Umbilical cord (tissue), 1 donor: ENCODE measurements at regions not wholly inside any gene's neighbourhood (a gene's known extent, or its start where the extent isn't known, plus 50 kb on each side); places are given as distances from the start of the nearest gene placed in this dataset.

Experiments used
- DNase-seq: peaks from one replicate; pipeline ENCODE4 v3.0.0-alpha.2; 2015; ENCODE audit warnings: low spot score

DNA sequence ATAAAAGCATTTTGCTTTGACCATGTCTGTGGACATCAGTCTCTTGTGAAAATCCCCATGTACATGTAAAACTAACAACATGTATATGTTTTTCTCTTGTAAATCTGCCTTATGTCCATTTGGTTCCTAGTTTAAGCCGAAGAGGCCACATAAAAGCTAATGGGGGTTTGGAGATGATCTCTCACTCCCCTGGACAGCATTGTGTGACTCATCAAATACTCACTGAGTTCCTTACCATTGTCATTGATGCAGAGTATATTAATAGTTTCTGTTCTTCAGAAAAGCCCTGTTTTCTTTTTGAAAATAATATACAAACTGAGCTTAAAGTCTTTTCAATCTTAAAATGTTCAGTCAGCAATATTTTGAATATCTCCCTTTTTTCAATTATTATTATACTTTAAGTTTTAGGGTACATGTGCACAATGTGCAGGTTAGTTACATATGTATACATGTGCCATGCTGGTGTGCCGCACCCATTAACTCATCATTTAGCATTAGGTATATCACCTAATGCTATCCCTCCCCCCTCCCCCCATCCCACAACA, 536.7 kb upstream of the HTR2A start:
- DNase-seq, result no peak

DNA sequence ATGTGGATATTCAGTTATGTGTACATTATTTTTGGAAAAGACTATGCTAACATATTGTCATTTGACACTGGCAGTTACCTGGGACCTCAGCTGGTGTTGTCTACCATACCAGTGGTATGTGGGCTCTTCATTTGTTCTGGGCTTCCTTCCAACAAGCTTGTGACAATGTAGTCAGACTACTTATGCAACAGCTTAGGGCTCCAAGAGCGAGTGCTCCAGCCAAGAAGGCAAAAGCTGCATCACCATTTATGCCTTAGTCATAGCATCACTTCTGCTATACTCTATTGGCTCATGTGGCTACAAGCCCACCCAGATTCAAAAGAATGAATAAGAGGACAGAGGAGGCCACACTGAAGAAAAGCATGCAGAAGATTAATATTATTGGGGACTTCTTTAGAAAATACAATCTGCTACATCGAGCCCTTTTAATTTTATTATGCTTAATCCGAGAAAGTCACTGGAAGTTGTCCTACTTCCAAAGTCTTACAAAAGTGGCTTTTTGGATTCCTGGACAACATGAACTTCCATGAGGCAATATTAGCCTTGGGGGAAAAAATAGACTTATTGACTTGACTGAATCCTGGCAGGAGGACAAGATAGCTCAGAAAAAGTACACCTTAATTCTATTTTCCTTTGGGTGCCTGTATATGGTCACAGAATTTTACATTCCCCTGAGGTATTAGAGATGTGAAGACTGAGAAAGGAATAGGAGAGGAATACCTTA, 529.4 kb upstream of the HTR2A start:
- no peak for DNase-seq

DNA sequence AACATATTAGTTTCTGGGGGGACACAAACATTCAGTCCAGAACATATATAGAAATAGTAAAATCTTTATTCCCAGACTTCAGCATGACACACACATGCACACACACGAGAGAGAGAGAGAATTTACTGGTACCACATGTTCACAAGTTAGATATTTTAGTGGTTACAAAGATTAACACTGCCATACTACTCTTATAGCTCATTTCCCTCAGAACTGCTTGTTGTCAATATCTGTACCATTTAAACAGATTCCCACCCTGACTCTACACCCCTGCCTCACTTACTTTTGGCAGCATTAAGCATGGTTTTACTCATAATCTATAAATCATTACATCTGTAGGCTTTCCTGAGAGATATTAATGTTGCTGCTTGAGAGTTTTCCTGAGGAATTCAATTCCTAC, 524.7 kb upstream of the HTR2A start:
- DNase-seq, result no peak

DNA sequence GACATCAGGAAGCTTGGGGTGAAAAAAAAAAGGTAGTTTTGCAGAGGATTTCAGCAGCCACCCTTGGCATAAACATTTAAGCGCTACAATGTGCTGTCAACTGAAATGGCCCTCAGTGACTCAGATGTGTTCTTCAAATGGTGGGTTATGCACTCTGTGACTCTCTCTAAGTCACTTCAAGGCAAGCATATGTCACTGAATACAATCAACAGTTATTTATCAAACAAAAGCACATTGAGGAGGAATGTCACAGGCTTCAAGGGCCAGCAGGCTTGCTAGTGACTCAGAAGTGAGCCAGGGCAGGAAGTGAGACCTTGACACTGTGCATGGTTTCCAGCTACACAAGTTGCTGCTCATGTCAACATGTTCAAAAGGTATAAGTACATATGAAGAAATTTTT, 523.7 kb upstream of the HTR2A start:
- DNase-seq, result no peak

DNA sequence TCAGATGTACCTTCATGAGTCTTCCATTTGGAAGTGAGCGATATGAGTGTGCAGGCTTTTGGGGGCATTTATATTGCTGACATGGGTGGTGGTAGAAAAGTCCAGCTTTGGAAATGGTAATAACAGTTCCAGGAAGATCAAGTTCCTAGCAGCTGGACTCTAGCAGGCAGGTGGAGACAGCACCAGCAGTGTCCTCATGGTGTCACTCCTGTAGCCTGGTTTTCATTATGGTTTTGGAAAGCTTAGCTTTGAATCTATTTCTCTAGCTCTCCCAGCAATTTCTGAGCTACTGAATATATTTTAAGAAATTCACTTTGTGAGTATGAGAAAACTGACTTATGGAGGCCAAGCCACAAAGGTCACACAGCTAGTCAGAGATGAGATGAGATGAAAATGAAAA, 523.2 kb upstream of the HTR2A start:
- no peak for DNase-seq

DNA sequence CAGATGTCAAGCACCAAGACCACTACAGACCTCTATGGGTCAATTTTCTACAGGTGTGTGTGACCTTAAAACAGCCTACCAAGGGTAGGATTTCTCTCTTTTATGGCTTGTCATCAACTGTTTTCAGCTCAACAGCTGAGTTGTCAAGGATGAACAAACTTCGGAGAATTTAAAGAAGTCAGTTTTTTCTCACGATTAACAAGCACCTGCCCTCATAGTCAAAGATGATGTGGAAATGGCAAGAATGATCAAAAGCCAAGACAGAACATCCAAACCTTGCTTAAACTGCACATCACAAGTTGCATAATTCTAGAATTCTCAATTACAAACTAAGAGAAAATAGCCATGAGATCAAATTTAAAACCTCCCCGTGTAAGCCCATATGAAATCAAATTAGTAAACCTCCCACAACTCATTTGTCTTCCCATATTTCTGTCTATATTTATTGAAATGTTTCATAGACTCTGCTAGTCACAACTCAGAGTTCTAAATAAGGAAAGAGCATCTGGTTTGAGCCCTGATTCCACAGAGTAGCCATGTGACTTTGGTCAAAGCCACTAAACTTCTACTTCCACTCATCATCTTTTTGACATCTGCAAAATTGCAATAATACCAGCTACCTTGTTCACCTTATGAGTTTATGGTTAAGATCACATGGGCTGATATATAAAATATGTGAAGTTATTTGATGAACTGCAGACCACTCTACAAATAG, 521.5 kb upstream of the HTR2A start:
- no peak for DNase-seq

DNA sequence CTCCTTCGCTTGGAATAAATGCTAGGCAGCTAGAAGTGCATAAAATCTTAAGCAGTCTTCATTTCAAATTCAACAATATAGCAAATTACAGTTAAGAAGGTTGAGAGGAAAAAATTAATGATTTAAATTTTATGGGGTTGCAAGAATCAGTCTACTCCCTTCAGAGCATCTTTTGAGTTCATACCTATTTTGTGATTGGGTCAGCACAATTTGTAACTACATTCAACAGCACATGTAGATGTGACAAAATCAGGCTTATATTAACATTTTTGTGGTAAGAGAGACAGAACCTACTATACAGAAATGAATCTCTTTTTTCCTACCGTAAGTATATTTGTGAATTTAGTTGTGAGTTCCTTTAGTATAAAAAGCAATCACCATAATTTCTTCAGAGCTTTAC, 520.6 kb upstream of the HTR2A start:
- no peak for DNase-seq

DNA sequence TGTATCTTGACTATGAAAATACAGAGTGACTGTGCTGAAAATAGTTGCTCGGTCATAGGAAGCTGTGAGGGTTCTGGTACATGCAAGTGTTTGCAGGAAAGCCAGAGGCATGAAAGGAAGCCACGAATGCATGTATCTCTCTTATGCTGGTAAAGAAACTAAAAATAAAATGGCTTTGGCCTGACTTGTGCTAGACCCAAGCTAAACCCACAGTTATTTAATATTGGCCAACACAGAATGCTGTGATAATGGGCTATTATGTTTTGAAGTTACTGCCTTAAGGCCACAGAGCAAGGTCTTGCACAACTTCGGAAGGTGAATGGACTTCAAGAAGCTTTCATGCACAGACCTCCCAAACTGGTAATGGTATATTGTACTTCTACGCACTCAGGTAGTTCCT, 518.2 kb upstream of the HTR2A start:
- DNase-seq, result peak; percentile 36

DNA sequence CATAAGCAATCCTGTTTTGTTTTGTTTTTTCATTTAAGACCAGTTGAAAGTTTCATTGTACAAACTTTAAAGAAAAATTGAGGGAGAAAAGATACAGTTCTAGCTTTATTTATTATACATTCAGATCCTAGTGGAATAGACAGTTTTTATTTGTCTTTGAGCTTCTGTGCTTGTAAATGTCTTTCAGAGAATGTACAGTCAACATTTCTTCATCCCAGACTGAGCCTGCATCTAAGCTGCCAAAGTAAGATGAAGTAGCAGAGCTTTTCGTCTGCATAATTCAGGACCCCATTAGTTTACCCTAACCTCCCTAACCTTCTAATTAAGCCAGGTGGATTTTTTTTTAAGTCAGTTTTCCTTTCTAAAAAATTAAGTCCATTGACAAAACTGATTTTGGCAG, 516.7 kb upstream of the HTR2A start:
- peak; percentile 90 for DNase-seq

DNA sequence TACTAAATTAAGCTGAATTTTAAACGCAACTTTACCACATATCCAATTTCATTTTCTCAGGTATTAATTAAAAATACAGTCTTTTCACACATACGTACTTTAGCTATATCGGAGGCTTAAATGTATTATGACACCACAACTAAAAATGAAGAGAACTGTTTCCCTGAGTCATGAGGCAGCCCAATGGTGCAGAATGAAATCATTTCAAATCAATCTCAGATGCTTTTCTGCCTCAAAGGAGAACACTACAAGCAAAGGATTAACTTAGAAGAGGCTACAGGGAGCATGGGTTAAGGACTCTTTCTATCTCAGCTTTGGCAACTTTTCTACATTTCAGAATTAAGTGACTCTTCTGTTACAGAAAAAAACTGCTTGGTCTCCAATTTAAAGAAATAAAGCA, 516.3 kb upstream of the HTR2A start:
- peak; percentile 76 for DNase-seq

DNA sequence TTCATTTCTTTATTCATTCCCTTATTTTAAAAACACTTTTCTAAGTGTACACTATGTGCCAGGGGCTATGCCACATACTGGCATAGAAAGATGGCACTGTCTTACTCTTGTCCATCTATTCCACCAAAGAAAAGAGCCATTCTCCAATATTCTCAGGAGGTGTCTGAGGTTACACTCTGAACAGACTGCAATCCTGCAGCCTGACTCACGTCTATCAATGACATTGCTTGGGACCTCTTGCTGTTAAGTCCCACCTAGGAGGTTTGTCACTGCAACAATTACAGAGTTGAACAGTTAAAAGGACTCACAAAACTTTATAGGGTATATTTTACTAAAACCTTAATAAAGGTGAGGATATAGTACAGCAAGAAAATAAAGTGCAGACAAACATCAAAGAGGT, 512.9 kb upstream of the HTR2A start:
- no peak for DNase-seq

DNA sequence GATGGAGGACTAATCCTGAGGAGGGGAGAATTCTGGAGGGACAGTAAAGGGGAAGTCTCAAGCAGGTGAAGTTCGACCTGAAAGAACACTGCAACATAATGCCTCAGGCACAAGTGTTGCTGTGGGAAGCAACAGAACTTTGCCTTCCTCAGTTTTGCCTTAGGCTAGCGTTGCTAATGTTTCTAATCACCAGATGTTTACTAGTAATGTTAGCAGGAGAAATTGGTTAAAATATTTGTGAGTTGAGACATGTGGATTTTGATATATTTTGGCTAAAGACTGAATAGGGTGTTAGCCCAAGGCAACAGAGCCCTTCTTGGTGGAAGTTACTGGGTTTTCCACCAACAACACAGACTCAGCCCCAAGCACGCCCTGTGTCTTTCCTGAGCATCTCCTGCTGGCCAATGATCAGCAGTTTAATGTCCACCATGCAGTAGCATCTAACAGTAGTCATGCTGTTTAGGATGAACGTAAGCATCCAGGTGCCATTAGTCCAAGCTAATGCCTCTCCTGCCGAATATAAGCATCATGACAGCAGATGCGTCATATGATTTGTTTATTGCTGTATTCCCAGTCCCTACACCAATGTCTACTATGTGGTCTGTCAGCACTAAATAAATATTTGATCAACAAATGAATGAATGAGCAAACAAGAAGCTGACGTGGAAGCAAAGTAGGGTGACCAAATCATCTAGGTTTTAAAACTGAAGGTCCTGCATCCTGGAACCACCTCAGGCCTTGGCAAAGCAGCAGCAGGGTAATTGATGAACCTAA, 511.9 kb upstream of the HTR2A start:
- DNase-seq, result no peak

DNA sequence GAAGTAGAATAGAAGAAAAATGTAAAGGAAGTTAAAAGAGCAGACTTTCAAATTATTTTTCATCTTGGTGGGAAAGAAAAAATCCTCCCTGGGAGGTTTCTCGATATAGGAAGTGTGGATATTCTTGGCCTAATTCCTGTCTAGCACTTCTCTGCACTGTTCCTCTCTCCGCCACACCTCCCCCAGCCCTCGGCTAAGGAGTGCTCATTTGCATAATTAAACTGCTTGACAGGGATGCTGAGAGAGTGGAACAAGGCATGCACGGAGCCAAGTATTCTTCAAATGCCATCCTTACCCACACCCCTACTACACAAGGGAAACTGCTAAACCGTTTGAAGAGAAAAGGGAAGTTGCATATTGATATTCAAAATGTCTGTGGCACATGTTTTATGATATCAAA, 511.0 kb upstream of the HTR2A start:
- no peak for DNase-seq

DNA sequence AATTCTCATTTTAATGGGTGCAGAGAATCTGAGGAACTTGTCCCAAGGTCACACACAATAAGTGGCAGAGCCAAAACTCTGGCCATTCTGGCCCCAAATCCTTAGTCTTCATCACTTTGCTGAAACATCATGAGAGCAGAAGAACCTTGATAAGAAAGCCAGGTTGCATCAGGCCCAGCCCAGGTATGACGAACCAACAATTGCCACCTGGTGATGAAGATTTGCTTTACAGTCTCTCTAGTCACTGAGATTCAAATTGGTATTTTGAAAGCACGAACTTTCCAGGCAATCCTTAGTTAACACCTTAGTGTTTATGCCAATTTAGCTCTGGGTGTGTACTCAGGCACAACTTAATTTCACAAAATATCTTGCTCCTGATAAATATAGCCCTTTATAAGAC, 502.7 kb upstream of the HTR2A start:
- DNase-seq, result no peak

DNA sequence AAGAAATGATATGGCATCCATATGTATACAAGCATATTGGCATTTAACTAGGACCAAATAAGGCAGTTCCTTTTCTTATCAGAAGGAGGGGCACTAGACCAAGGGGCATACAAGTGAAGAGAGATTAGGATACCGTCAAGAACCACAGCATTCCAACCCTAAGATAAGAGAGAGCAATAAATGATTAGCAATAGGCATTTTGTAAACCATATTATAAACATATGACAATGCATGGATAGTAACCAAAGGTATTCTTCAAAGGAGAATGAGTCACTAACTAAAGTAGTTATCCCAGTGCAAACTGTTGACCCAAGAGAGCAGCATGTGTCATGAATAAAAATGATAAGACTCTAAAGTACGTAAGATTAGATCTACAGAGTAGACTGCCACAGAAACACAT, 500.9 kb upstream of the HTR2A start:
- peak; percentile 62 for DNase-seq

DNA sequence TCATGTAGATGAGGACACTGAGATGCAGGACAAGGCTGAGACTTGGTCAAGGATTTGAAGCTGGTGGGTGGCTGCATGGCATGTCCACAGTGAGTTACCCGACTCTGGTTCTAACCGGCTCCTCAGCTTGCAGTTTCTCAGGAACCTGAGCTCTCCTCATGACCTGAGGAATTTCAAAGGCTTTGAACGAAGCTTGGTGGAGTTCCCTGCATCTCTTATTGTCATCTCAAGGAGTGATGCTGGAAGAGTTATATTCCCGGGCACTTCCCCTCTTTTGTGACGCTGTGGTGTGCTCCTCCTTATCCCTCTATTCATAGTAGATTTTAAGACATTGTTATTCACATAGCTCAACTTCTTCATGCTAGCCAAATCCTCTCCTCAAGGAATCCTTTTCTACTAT, 500.1 kb upstream of the HTR2A start:
- no peak for DNase-seq

DNA sequence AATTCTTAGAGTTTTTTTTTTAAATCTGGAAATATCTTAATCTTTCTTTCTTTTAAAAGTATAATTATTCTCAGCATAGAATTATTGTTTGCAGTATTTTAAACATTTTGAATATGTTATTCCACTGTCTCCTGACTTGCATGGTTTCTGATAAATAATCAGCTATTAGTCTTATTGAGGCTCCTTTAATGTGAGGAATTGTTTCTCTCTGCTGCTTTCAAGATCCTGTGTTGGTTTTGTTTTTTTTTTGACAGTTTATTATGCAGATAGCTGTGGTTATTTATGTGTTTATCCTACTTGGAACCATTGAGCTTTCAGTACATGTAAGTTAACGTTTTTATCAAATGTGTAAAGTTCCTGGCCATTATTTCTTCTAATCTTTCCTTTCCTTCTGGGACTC, 477.9 kb upstream of the HTR2A start:
- DNase-seq, result no peak

DNA sequence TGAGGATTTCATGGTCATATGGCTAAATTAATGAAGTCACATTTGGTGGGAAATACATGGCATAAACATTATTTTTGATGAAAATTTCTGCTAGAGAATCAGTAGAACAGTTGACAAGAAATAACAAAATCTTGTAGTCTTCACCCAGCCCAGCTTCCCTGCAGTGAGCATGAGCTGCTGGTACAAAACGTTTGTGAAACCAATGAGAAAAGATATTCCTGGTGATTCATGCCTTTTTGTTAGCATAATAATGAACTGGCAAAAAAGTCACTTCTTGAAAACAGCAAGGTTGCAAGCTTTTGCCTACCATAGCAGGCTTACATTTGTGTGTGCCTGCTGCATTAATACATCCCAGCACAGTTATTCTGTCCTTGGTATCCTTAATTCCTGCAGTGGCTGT, 475.9 kb upstream of the HTR2A start:
- DNase-seq, result no peak

DNA sequence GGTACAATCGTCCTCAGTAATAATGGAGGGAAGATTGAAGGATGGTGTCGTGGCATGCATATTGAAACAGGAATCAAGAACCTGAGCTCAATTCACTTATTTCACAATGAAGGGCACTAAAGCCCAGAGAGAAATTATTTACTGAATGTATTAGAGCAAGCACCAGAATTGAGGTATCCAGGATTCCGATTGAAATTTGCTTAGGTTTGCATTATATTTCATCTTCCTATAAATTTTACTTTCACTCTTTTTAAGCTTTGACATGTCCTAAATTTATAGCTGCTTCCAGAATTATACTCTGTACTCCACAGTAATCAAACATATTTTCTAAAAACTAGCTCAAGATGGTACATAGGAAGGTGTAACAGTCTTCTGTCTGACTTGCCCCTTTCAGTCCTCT, 454.9 kb upstream of the HTR2A start:
- DNase-seq, result no peak

DNA sequence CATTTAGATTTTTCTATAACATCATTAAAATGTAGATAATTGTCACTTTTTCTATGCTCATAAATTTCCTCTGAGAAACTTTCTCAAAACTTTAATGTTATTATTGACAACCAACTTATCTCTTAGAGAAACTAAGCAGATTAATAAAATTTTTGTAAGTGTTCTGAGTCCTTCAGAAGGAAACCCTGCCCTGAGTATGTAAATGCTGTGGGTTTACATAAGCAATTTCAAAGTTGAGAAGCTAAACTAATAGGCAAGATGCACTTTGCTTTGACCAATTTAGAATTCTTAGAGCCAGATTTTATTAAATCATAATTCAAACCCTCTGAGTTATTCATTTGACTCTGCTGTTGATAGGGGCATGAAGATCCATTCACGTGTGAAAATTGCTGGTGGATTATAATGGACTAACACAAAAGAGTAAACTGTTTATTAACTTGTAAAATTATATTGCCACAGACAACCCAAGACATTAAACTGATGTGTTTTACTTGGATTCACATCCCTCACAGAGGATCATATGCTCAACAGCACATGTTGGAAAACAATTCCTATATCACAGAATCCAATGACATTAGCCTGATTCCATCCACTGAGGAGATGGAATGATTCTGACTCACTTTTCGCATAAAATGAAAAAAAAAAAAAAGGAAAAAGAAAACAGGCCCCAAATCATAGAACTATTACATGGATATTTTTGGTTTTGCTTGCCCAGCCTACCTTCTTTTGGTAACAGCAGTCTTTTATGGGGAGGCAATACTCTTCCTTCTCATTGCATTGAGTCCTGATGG, 453.7 kb upstream of the HTR2A start:
- no peak for DNase-seq

DNA sequence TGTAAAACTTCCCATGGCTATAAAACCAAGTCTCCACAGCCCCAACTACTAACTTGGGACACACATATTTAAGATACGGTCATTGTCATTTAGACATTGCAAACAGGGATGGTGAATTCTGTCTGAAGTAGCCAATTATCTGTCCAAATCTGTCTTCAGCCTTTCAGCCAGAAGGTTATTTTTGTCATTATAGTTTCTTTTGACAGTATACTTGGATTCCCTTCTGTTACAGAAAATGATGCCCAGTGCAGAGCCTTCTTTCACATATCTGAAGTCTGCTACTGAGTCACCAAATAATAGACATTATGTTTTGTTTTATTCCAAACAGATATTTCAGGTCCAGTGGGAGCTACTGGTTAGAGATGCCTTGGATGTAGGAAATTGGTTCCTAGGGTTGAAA, 452.4 kb upstream of the HTR2A start:
- DNase-seq, result no peak
